ENCODE measurements at regions not wholly inside any gene's neighbourhood (a gene's known extent, or its start where the extent isn't known, plus 50 kb on each side); places are given as distances from the start of the nearest gene placed in this dataset.
"Not testable (repeated sequence)": the region's sequence is repeated elsewhere in the genome, so short reads cannot be mapped to it uniquely, and the experiment has no call there.

DNA sequence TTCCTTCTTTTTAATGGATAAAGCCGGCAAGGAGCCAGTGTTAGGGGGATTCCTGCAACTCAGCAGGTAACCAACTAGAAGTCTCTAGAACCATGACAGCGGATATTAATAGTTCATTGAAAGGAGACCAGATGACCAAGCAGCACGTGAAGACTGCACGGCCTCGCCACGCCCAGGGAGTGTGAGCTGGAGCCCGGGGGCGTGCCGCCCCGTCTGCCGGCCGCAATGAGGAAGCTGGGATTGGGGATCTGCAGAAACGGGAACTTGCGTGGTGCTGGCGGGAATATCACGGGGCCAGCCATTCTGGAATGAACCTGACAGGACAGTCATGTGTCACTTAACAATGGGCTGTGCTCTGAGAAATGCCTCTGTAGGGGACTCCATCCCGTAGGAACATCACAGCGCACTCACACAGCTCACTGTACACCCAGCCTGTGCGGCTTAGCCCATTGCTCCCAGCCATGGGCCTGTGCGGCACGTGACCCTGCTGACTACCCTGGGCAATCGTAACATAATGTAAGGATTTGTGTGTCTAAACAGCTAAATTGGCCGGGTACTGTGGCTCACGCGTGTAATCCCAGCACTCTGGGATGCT is 4092.8 kb upstream of the TPTE start:
- TF ChIP-seq CTCF (conservative IDR thresholded peaks at IDR 0.05; ENCODE audit: low read depth in 2 of 2); POLR2AphosphoS5 (IDR thresholded peaks at IDR 0.05; ENCODE audit: low read depth); CREB1 (CRISPR knock-in tag; IDR thresholded peaks at IDR 0.05; ENCODE audit: low read depth): not testable (repeated sequence)

Data from GM23338 (cell line).